OCI-LY1 (cell line): ENCODE measurements at regions not wholly inside any gene's neighbourhood (a gene's known extent, or its start where the extent isn't known, plus 50 kb on each side); places are given as distances from the start of the nearest gene placed in this dataset.

Source experiments
- EZH2 ChIP-seq: fragments of 200-600 bp; sonication (generic), shearing (Covaris generic); IDR thresholded peaks from 2 replicates; pipeline ENCODE4 v1.8.0; 2017; ENCODE audit warnings: borderline replicate concordance, mixed run types, mild to moderate bottlenecking, antibody characterized with exemption, low read length, moderate library complexity, mixed read lengths
- TF ChIP-seq, protein P1 (sequence below): fragments of 200-600 bp; sonication (generic), shearing (Covaris generic); IDR thresholded peaks from 2 replicates; pipeline ENCODE4 v1.5.1; 2017; ENCODE audit warnings: mild to moderate bottlenecking, antibody characterized with exemption, low read length, moderate library complexity, mixed read lengths

DNA sequence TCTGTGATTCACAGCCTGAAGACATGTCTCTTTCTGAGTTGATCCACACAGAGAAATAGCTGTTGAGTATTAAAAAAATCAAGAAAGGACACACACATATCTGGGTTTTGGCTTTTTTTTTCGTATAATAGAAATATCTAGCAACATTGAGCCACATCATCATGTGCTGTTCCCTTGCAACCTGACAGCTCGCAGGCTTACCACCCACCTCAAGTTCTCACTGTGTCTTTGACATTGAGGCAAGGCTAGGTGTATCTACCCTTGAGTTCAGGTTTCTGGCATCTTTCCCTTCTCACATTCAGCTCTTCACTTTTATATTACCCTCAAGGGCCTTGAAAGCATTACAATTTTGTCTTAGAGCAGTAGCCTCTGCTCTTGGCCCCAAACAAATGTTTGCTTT is 490.3 kb upstream of the KIRREL3 start:
- TF ChIP-seq, protein P1, sequence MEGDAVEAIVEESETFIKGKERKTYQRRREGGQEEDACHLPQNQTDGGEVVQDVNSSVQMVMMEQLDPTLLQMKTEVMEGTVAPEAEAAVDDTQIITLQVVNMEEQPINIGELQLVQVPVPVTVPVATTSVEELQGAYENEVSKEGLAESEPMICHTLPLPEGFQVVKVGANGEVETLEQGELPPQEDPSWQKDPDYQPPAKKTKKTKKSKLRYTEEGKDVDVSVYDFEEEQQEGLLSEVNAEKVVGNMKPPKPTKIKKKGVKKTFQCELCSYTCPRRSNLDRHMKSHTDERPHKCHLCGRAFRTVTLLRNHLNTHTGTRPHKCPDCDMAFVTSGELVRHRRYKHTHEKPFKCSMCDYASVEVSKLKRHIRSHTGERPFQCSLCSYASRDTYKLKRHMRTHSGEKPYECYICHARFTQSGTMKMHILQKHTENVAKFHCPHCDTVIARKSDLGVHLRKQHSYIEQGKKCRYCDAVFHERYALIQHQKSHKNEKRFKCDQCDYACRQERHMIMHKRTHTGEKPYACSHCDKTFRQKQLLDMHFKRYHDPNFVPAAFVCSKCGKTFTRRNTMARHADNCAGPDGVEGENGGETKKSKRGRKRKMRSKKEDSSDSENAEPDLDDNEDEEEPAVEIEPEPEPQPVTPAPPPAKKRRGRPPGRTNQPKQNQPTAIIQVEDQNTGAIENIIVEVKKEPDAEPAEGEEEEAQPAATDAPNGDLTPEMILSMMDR, result no peak
- no peak for TF ChIP-seq EZH2
